Activated naive CD8-positive, alpha-beta T cell treated with anti-CD3 and anti-CD28 coated beads for 36 hours (primary cell): ENCODE measurements at regions not wholly inside any gene's neighbourhood (a gene's known extent, or its start where the extent isn't known, plus 50 kb on each side); places are given as distances from the start of the nearest gene placed in this dataset.

ENCODE experiments used
- DNase-seq: peaks from one replicate; pipeline ENCODE4 v3.0.0; 2021
- H3K27ac Mint-ChIP-seq: one replicate; pipeline ENCODE4 v1.8.0; 2022; ENCODE audit warnings: mild to moderate bottlenecking, moderate library complexity, mixed read lengths
- H3K27me3 Mint-ChIP-seq: one replicate; pipeline ENCODE4 v1.8.0; 2022; ENCODE audit warnings: mild to moderate bottlenecking, mixed read lengths
- H3K36me3 Mint-ChIP-seq: one replicate; pipeline ENCODE4 v1.8.0; 2021; ENCODE audit warnings: mild to moderate bottlenecking, mixed read lengths
- H3K4me1 Mint-ChIP-seq: one replicate; pipeline ENCODE4 v1.8.0; 2021; ENCODE audit warnings: mixed read lengths
- H3K4me3 Mint-ChIP-seq: one replicate; pipeline ENCODE4 v1.8.0; 2022; ENCODE audit warnings: mild to moderate bottlenecking, moderate library complexity, mixed read lengths
- H3K9me3 Mint-ChIP-seq: one replicate; pipeline ENCODE4 v1.8.0; 2022; ENCODE audit warnings: mixed read lengths

DNA sequence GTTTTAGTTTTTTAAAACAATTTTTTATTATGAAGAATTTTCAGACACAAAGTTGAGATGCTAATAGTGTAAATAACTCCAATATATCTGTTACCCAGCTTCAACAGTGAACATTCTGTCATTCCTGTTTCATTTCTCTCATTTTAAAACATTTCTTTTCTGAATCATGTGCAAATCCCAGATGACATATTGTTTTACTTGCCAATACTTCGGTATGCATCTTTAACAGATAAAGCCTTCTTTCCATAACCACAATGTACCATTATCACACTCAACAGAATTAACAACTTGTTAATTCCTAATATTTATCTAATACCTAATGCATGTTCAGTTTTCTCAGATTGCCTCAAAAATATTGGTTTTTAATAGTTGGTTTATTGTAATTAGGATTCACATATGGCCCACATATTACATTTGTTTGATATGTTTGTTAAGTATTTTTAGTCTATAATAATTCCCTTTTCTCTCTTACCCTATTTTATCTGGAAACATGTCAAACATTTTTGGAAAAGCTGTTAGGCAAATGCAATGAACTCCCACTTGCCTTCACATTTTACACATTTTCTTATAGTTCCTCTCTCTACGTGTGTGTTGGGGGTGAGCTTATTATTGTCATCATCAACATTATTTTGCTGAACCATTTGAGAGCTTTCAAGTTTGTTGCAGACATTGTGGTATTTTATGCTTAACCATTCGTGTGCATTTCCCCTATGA, 58.7 kb upstream of the ANKRD55 start:
- no peaks in the 10 kb centered on the region for H3K27me3 Mint-ChIP-seq
- H3K4me1 Mint-ChIP-seq, result peaks cover 6% of the 10 kb centered on the region
- DNase-seq, result no peak
- H3K4me3 Mint-ChIP-seq, result no peak overlapping the region
- no peak overlapping the region for H3K27ac Mint-ChIP-seq
- H3K9me3 Mint-ChIP-seq, result peaks cover 3% of the 10 kb centered on the region
- no peaks in the 10 kb centered on the region for H3K36me3 Mint-ChIP-seq

DNA sequence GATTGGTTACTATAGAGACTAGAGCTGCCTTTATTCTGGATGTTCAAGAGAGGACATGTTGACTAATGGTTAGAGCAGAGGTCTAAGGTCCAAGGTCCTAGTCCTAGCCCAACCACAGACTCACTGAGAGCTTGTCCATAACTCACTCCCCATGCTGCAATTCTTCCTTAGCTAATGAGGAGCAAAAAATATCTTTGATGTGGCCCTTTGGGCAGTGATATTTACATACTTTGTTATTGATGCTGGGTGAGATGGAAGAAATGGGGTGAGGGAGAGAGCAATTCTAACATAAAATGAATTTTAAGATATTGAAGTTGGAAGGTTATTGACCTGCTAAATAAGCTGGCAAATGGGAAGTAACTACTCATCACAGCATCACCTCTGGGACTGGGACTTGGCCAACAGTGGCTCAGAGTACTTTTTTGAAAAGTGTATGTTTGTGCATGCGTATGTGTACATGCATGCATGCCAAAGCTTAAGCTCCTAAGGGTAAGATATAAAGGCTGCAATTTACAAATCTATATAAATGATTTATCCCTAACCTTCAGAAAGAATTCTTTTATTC, 58.0 kb upstream of the ANKRD55 start:
- Mint-ChIP-seq H3K27ac (no peak overlapping the region), H3K36me3 (no peaks in the 10 kb centered on the region), H3K9me3 (peaks cover 3% of the 10 kb centered on the region), H3K4me3 (no peak overlapping the region), H3K4me1 (peaks cover 6% of the 10 kb centered on the region), H3K27me3 (no peaks in the 10 kb centered on the region)
- no peak for DNase-seq

- Mint-ChIP-seq H3K9me3 (peaks cover 3% of the 10 kb centered on the region), H3K27ac (no peak overlapping the region)
- DNase-seq, result no peak
Measured at GRCh38 chr5:56290378-56291078, 57.4 kb upstream of the ANKRD55 start.

GRCh38 chr5:56289602-56289987, 56.5 kb upstream of the ANKRD55 start:
- Mint-ChIP-seq H3K27me3 (no peaks in the 10 kb centered on the region), H3K36me3 (no peaks in the 10 kb centered on the region), H3K4me3 (no peak overlapping the region), H3K27ac (no peak overlapping the region), H3K4me1 (peaks cover 6% of the 10 kb centered on the region), H3K9me3 (peaks cover 3% of the 10 kb centered on the region)
- DNase-seq, result no peak

More at GRCh38 chr5:56290378-56291078, 57.4 kb upstream of the ANKRD55 start:
- Mint-ChIP-seq H3K36me3 (no peaks in the 10 kb centered on the region), H3K4me1 (peaks cover 6% of the 10 kb centered on the region), H3K27me3 (no peaks in the 10 kb centered on the region), H3K4me3 (no peak overlapping the region)

- H3K4me3 Mint-ChIP-seq, result no peak overlapping the region
- no peak overlapping the region for H3K27ac Mint-ChIP-seq
- H3K36me3 Mint-ChIP-seq, result no peaks in the 10 kb centered on the region
- peaks cover 6% of the 10 kb centered on the region for H3K4me1 Mint-ChIP-seq
- H3K27me3 Mint-ChIP-seq, result no peaks in the 10 kb centered on the region
- no peak for DNase-seq
- peaks cover 3% of the 10 kb centered on the region for H3K9me3 Mint-ChIP-seq
Measured at GRCh38 chr5:56288873-56289601, 55.9 kb upstream of the ANKRD55 start.

GRCh38 chr5:56286015-56286884, 53.1 kb upstream of the ANKRD55 start:
- H3K9me3 Mint-ChIP-seq, result no peaks in the 10 kb centered on the region
- H3K27ac Mint-ChIP-seq, result no peak overlapping the region
- H3K27me3 Mint-ChIP-seq, result no peaks in the 10 kb centered on the region
- peaks cover 6% of the 10 kb centered on the region for H3K4me1 Mint-ChIP-seq
- no peak overlapping the region for H3K4me3 Mint-ChIP-seq
- no peak for DNase-seq
- H3K36me3 Mint-ChIP-seq, result no peaks in the 10 kb centered on the region

- DNase-seq, result no peak
- Mint-ChIP-seq H3K27ac (no peak overlapping the region), H3K36me3 (no peaks in the 10 kb centered on the region), H3K4me3 (no peak overlapping the region), H3K27me3 (no peaks in the 10 kb centered on the region), H3K9me3 (no peaks in the 10 kb centered on the region), H3K4me1 (no peaks in the 10 kb centered on the region)
Measured at GRCh38 chr5:56282951-56283350, 49.8 kb upstream of the ANKRD55 start.
